ENCODE measurements at regions not wholly inside any gene's neighbourhood (a gene's known extent, or its start where the extent isn't known, plus 50 kb on each side); places are given as distances from the start of the nearest gene placed in this dataset.

DNA sequence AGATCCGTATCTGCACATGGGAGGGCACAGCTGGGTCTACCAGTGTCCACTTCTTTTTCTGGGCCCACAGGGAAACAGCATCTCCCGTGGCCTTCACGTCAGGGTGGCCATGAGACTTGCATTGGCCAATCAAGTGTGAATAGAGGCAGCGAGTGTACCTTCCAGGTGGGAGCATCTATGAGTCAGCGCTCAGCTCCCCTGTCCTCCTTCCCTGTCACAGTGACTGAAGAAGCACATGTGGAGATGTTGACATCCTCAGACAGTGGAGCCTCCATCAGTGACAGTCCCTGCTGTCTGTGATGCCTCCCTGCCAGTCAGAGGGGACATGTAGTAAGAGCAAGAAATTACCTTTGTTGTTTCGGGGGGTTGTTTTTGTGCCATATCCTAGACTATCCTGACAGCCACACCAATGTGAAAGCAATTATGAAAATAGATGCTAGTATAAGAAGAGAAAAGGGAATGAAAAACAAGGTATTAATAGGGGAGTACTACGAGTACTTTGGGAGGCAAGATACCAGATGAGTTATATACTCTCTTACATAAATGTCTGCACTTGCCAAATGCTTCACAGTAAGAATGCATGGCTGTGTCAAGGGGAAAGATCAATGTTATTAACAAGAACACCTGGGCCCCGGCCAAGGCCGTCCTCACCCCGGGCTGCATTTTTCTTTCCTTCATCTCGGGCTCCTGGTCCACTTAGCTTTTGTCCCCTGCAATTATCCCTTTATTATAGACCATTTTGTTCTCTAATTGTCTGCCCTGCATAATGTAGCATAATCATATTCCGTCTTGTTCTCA lies 86.0 kb downstream of the MATN1 start:
- no peak for DNase-seq

DNA sequence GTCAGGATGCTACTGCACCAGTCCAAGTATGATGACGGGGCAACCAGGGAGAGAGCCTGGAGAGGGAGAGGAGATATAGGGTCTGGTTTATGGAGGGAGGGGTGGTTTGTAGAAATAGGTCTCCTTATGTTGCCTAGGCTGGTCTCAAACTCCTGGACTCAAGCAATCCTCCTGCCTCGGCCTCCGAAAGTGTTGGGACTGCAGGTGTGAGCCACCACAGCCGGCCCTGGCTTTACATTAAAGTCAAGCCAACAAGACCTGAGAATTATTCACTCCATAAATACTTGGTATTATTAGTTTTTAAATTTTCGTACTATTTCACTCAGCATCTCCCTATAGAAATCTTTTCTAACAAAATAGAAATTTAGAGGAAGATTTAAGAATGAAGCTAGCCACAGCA lies 86.8 kb downstream of the MATN1 start:
- DNase-seq, result no peak

DNA sequence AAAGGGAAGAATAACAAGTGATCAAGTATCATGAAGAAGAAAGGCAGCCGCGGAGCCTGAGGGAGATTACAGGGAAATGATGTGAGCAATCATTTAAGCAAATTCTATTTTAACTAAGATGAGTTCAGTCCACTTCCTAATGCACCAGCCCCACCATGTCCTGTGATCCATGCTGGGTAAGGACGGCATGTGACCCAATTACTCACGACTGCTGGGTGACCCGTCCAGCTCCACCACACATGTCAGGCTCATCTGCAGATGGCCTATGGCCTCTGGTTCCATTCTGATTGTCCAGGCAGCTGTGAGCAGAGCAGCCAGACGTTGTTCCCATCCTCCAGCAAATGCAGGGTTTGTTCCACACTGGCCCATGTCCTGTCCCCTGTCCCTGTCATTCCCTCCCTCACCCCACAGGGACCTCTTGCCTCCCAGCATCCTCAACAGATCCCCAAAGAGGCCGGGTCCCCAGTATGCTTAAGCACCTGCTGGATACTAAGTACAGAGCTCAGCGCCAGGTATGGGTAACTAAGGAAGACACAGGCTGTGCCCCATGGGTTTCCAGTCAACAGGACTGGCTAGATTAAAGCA lies 87.9 kb downstream of the MATN1 start:
- no peak for DNase-seq

DNA sequence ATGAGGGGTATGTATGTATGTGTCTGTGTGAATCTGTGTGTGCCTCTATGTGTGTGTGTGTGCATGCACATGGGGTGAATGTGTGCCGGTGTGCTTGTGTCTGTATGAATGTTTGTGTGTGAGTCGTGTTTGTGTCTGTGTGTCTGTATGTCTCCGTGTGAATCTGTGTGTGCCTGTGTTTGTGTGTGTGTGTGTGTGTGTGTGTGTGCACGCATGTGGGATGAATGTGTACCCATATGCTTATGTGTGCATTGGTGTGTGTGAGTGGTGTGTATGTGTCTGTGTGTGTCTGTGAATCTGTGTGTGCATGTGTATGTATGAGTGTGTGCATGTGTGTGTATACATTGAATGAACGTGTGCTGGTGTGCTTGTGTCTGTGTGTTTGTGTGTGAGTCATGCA lies 88.9 kb downstream of the MATN1 start:
- no peak for DNase-seq

DNA sequence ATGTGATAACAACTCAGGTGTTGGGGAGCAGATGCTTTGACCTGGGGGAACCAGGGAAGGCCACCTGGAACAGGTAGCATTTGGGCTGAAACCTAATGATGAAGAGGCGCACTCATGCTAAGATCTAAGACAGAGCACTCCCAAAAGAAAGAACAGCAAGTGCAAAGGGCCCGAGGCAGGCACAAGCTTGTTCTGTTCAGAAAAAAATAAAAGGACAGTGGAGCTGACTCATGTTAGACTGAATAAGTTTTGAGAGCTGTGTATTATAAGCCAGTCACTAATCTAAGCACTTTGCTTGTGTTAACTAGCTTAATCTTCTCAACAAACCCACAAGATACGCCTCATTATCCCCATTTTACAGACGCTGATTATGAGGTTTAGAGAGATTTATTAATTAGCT lies 90.1 kb downstream of the MATN1 start:
- DNase-seq, result no peak

DNA sequence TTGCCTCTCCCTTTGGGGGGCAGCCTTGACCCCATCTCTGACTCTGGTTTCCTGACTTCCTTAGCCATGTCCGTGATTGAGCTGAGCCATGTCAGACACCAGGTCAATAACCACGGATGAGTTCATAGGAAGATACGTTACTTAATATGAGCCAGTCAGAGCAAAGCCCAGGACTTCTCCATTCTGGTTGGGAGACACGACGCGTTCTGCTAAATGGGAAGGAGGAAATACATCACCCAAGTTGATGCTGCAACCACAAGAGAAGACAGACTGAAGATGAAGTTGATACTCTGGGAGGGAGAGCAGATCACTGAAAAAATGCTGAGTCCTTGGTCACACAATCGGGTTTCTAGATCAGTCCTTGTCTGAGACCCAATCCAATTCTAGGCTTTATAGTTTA lies 90.9 kb downstream of the MATN1 start:
- DNase-seq, result no peak

DNA sequence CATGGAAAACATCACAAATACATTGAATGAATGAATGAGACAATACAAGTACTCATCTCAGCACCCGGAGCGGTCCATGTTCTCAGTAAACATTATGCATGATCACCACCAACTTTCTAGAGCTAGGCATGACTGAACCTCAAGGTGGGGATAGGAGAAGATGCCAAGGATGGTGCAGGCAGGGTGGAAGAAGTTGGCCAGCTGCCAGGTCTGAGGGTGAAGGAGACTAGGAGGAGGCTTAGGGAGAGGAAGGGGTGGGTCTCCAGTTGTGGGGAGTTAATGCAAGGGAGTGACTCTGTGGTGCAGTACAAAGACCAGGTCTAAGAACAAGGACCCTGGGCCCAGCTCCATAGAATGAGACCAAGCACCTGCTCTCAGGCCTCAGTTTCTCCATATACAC lies 91.7 kb downstream of the MATN1 start:
- no peak for DNase-seq

DNA sequence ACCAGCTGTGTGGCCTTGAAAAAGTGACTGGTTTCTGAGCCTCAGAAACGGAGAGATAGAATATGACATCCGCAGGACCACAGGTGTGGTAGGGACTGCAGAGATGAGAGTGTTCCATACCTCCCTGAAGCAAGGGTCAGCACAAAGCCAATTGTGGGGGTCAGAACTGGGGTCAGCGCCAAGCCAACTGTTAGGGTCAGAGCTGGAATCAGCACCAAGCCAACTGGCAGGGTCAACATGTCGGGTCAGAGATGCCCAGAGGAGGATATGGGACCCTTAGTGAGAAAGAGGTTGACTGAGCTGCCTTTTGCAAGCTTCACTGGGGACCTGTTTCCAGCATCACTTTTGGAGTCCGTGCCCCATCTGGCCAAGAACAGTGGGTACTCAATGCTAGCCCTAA lies 93.9 kb downstream of the MATN1 start:
- DNase-seq, result no peak

DNA sequence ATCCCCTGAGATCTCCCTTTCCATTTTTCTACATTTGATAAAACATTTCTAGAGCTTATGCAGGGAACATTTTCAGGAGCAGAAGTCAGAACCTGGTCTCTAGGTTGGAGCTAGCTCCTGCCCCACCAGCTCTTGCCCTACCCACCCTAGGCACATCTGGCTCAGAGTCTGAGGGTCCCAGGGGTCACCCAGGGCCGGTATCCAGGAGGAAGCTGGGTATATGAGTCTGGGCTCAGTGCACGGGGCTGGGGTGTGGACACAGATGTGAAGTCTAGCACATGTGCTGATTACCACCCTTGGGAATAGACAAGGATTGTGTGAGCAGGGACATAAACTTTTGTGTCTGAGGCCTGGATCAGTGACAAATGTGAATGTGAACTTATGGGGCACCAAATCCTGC lies 95.4 kb downstream of the MATN1 start:
- DNase-seq, result no peak

DNA sequence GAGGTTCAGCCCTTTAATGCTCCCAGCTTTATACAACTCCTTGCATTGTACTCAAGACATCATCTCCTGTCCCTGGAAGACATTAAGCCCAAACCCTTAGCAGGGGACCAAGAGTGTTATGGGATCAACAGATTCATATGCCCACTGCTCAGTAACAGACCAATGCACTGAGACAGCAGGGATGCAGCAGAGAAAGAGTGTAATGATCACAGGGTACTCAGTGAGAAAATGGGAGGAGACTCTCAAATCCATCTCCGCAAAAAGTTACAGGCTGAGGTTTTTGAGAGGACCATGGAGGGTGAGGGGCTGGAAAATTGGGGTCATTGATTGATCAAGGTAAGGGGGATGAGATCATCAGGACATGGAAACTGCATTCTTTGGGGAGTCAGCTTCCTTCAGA lies 96.2 kb downstream of the MATN1 start:
- DNase-seq, result no peak

DNA sequence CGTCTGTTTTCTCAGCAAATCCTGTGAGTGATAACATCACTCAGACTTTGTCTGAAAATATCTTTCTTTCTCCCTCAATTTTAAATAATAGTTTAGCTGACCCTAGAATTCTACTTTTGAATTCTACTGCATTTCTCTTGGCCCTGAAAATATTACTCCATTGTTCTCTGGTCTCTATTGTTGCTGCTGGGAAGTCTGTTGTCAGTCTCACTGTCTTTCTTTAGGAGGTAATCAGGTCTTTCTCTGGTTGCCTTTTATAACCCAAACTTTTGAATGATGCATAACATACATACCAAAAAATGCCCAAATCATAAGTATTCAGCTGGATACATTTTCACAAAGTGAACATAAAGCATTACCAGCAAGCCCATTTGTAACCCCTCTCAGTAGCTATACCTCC lies 100.0 kb downstream of the MATN1 start:
- DNase-seq, result no peak

DNA sequence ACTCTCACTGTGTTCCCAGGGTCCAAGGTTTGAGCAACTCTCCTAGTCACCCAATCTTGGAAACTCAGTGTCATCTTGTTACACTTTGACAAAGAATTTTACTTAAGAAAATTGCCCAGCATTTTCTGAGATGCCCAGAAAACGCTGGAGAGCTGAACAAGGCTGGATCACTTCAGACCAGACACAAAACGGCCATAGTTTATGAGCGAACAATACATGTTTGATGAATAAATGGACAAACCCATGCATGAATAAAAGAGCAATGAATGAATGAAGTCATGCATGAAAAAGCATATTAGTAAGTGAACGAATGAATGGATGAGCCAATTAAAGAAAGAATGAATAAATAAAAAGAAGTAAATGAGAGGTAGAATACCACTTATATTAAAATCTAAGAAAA lies 103.8 kb downstream of the MATN1 start:
- DNase-seq, result no peak

DNA sequence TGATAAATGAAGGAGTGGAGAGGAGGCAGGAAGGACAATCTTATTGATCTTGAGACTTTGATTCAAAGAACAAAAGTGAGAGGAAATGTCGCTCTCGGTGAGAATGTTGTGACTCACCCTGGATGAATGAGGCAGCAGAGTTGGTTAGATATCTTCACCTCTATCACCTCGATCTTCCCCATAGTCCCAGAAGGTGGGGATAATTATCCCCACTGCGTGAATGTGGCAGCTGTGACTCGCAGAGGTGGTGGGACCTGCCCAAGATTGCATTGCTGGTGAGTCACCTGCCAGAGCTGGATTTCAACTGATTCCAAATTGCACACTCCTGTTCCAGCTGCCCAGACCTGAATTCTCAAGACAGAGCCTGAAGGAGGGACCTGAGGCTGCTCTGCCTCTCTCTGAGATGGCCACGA lies 105.0 kb downstream of the MATN1 start:
- DNase-seq, result peak; percentile 19

DNA sequence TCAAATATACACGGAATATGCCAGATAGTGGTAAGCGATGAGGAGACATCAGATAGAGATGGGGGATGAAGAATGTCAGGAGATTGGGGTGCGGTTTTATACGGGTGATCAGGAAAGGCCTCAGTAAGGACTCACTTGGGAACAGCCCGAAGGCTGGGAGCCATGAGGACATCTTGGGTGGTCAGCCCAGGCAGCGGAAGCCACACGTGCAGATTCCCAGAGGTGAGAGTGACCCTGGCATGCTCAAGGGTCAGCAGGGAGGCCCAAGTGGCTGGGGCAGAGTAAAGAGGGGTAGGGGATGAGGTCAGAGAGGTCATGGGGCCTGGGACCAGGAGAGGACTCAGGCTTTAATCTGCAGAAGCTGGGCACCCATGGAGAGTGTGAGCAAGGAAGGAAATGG lies 106.6 kb downstream of the MATN1 start:
- DNase-seq, result no peak

DNA sequence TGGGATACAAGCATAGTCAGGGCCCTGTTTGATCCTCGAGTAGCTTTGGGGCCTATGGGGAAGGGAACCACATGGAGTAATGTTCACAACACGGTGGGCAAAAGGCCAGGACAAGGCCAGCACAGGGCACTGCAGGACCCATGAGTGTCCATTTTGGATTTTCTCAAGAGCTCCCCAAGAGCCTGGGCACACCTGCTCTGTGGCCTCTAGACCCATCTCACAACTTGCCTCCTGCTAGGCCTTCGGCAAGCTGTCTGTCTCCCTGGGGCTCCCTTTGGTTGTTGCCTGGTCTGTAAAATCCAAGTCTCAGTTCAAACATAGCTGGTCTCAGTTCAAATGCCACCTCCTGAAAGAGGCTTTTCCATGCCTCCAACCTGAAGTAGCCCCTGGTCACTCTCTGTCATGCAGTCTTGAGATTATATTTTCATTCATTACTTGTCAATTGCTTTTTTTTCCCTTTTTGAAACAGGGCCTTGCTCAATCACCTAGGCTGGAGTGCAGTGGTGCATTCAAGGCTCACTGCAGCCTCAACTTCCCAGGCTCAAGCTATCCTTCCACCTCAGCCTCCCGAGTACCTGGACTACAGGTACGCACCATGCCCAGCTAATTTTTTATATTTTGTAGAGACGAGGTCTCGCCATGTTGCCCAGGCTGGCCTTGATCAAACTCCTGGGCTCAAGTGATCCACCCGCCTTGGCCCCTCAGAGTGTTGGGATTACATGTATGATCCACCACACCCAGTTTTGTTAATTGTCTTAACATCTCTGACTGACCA lies 107.4 kb downstream of the MATN1 start:
- DNase-seq, result no peak

DNA sequence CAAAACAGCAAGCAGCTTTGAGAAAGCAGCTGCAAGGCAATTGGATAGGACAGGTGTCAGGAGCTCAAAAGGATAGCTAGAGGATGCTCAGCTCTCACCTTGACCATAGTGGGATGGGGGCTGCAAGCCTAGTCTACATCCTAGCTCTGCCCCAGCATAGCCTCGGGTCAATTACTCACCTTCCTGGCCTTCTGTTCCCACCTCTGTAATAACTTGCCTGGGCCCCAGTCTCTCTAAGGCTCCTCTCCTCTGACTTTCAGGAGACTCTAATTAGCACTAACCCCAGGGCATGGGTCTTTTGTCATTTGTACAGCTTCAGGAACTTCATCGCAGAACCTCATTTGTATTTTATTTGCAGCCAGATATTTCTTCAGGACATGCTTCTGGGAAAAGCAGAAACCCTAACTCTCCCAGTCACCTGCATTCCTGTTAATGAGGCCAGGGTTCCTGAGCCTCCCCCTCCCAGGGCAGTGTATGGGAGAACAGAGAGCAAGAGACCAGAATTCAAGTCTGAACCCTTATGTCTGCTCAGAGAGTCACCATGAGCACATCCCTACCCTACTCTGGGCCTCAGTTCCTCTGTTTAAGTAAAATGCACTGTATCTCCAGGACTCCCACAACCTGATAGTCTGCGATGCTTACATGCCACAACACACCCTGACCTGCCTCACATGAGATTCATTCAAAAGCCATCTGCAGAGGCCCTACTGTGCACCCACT lies 108.1 kb downstream of the MATN1 start:
- DNase-seq, result no peak

DNA sequence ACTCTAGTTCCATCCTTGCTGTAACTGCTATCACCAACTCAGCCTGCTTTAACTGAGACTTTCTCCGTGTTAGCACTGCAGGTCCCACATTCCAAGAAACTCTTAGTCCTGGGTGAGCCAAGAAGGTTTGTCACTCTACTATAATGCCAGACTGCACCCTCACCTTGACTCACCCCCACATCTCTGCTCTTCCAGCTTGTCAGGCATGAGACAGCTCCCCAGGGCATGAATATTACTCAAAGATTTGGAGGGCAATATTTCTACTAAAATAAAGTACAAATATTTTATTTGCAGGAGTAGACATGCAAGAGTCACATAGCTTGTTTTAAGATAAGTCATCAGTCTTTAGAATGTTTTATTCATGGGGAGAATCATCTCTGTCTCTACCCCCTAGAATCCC lies 110.2 kb downstream of the MATN1 start:
- DNase-seq, result no peak

DNA sequence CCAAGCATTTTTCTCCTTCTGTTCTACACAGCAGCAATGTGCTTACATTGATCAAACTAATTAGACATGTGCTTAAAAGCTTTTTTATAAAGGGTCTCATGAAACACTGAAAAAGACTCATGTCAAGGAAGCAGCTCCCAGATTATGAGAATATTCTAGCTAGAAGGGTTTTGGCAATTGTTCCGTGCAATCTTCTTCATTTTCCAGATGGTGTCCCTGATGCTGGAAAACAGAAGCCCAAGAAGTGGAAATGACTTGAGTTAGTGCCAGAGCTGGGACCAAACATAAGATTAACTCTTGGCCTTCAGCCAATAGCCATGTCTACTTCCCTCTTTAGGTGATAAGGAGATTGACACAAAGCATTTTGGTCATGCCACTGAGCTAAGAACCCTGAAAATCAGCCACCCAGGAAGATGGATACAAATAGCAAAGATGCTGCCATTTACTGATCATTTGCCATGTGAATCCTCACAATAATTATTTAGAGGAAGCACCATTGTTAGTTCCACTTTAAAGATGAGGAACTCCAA lies 110.8 kb downstream of the MATN1 start:
- no peak for DNase-seq

DNA sequence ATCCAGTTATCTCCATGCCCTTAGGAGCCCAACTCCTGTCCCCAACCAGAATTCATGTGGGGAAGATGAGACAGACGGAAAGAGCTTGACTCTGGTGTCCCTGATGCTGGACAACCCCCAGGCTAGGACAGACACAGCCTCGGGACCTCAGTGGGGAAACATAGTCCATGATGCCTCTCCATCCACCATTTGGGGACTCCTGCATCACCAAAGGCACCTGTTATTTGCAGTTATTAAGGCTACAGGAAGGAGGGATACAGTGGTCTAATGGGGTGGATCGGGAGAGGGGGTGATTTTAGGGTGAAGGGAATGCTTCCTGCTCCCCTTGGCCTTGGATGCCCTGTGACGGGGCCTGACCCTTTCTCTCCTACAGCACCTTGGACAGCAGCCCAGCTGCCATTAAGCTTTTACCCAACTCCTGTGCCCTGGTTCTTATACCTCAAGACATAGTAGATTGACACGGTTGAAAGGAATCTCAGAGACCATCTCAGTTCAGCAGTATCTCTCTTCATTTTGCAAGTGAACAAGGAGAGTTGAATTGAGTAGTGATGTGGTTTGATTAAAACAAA lies 111.6 kb downstream of the MATN1 start:
- no peak for DNase-seq

DNA sequence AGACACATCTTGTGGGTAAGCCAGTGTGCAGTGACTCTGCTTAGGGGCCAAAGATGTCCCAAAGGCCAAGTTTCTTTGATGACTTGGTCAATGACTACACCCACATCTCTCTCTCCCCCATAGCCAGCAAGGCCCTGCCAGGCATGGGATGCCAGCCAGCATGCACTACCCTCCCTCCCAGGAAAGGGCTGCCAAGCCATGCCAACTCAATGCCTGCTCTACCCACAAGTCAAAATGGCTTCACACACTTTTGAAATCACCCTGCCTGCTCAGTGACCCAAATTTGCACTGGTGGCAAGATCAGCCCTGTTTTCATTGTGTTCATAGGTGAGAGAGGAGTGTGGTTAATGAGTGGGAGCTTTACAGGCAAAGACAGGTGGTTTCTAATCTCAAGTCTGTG lies 112.5 kb downstream of the MATN1 start:
- DNase-seq, result no peak

DNA sequence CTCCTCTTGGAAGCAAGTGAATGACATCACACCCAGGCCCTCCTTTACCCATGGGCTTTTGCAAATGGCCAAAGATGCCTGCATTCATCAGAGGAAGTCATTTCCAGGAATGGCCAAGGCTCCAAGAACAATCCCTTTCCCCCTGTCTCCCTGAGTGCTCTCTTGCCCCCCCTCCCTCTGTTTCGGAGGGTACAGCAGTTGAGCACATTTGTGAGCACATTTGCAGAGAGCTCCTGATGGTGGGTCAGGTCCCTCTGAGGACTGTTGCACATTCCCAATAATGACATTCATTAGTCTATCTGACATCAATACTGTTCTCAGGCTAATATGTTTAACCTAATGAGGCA lies 113.4 kb downstream of the MATN1 start:
- DNase-seq, result no peak

DNA sequence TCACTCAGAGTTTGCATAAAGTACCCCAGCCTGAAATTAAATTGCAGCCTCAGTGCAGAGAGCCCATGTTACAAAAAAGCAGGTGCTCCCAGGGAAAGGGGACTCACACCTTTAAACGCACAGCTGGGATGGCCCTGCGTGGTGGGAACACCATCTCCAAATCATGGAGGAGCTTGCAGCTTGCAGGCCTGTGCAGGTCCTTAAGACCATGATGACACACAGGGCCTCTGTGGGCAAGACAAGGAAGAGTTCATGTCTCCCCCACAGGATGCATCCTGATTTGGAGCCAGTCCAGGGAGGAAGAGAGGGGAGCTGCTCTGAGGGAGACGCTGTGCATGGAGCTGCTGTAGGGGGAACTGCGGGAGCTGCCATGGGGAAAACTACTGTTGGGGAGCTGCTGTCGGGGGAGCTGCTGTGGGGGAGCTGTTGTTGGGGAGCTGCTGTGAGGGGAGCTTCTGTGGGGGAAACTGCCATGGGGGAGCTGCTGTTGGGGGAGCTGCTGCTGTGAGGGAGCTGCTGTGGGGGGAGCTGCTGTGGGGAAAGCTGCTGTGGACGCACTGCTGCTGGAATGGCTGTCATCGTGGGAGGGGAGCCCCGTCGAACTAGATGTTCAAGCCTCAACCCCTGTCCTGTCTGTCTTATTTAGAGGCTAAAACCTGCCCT lies 113.9 kb downstream of the MATN1 start:
- DNase-seq, result no peak

DNA sequence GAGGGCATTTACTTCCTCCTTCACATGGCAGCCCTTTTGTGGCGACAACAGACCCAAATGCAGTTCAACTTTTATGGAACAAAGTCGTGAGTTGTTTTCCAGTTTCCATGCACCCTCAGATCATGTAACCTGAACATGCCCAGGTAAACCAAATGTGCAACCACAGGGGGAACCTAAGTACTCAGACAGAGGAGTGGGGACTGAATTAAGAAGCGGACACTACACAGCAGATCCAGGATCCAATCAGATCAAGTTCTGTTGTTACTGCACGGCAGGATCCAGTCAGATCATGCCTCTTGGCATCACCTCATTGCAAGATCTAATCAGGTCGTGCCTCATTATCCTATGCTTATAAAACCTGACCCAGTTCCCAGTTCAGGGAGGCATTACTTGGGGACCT lies 115.7 kb downstream of the MATN1 start:
- DNase-seq, result no peak
